ENCODE measurements at regions not wholly inside any gene's neighbourhood (a gene's known extent, or its start where the extent isn't known, plus 50 kb on each side); places are given as distances from the start of the nearest gene placed in this dataset.

GRCh38 chr11:116406042-116406441 is 366.7 kb downstream of the BUD13 start:
- TF ChIP-seq CTCF (conservative IDR thresholded peaks at IDR 0.05 in 1 of 2, IDR thresholded peaks at IDR 0.05 in 1 of 2; ENCODE audit: low read depth in 1 of 2, low read length in 2 of 2) (no peak), EZH2 (IDR thresholded peaks at IDR 0.05; ENCODE audit: low read length, missing control alignments) (no peak)
